DMS153 (cell line): ENCODE measurements at regions not wholly inside any gene's neighbourhood (a gene's known extent, or its start where the extent isn't known, plus 50 kb on each side); places are given as distances from the start of the nearest gene placed in this dataset.

Experiments
- DNase-seq: peaks from one replicate; lab custom pipeline; 2025; lab: John Stamatoyannopoulos, UW

- DNase-seq = no peak
Measured at GRCh38 chr15:93201940-93202339, 112.9 kb upstream of the RGMA start.

GRCh38 chr15:93200837-93201226, 111.8 kb upstream of the RGMA start:
- DNase-seq = no peak

GRCh38 chr15:93200081-93200836, 111.2 kb upstream of the RGMA start:
- DNase-seq = no peak

- DNase-seq = no peak
Measured at GRCh38 chr15:93196135-93196670, 107.2 kb upstream of the RGMA start.

GRCh38 chr15:93195109-93195508, 106.1 kb upstream of the RGMA start:
- DNase-seq = no peak

- DNase-seq = no peak
Measured at GRCh38 chr15:93190238-93190637, 101.2 kb upstream of the RGMA start.

GRCh38 chr15:93189561-93189960, 100.5 kb upstream of the RGMA start:
- DNase-seq = no peak

- no peak for DNase-seq
Measured at GRCh38 chr15:93188236-93188635, 99.2 kb upstream of the RGMA start.

- no peak for DNase-seq
Measured at GRCh38 chr15:93185796-93186195, 96.8 kb upstream of the RGMA start.

GRCh38 chr15:93182703-93183205, 93.7 kb upstream of the RGMA start:
- no peak for DNase-seq

- no peak for DNase-seq
Measured at GRCh38 chr15:93180656-93181055, 91.6 kb upstream of the RGMA start.

GRCh38 chr15:93180128-93180527, 91.1 kb upstream of the RGMA start:
- DNase-seq = no peak

GRCh38 chr15:93179700-93180102, 90.7 kb upstream of the RGMA start:
- DNase-seq = no peak

- DNase-seq = no peak
Measured at GRCh38 chr15:93179072-93179471, 90.1 kb upstream of the RGMA start.

GRCh38 chr15:93178371-93178770, 89.4 kb upstream of the RGMA start:
- DNase-seq = no peak

GRCh38 chr15:93176065-93176464, 87.1 kb upstream of the RGMA start:
- DNase-seq = no peak

- DNase-seq = no peak
Measured at GRCh38 chr15:93174836-93175235, 85.8 kb upstream of the RGMA start.

- no peak for DNase-seq
Measured at GRCh38 chr15:93173369-93173768, 84.4 kb upstream of the RGMA start.

GRCh38 chr15:93171476-93171875, 82.5 kb upstream of the RGMA start:
- no peak for DNase-seq

- DNase-seq = no peak
Measured at GRCh38 chr15:93170329-93170728, 81.3 kb upstream of the RGMA start.

- no peak for DNase-seq
Measured at GRCh38 chr15:93168910-93169309, 79.9 kb upstream of the RGMA start.

- DNase-seq = no peak
Measured at GRCh38 chr15:93167291-93167690, 78.3 kb upstream of the RGMA start.

GRCh38 chr15:93166675-93167074, 77.7 kb upstream of the RGMA start:
- DNase-seq = no peak
